Upper lobe of right lung (tissue), 1 donor: ENCODE measurements at regions not wholly inside any gene's neighbourhood (a gene's known extent, or its start where the extent isn't known, plus 50 kb on each side); places are given as distances from the start of the nearest gene placed in this dataset.
A peak's percentile ranks its signal among the peaks of the same experiment; 100 is the strongest.
"Not testable (repeated sequence)": the region's sequence is repeated elsewhere in the genome, so short reads cannot be mapped to it uniquely, and the experiment has no call there.

Experiments used
- ATAC-seq: fragments of 200-7000 bp; cut with Tn5 transposase; one replicate; pipeline ENCODE4 v1.9.1; 2020; ENCODE audit warnings: mild to moderate bottlenecking, moderate library complexity
- DNase-seq: peaks from one replicate; pipeline ENCODE4 v3.0.0-alpha.2; 2020
- H3K27ac ChIP-seq: fragments of 200-600 bp; one replicate; pipeline ENCODE4 v1.8.0; 2022
- H3K27me3 ChIP-seq: fragments of 200-600 bp; one replicate; pipeline ENCODE4 v1.8.0; 2022; ENCODE audit warnings: mild to moderate bottlenecking
- H3K36me3 ChIP-seq: fragments of 200-600 bp; one replicate; pipeline ENCODE4 v1.8.0; 2022
- H3K4me1 ChIP-seq: fragments of 200-600 bp; one replicate; pipeline ENCODE4 v1.8.0; 2022
- H3K4me3 ChIP-seq: fragments of 200-600 bp; one replicate; pipeline ENCODE4 v1.8.0; 2022; ENCODE audit warnings: mild to moderate bottlenecking
- H3K9me3 ChIP-seq: fragments of 200-600 bp; one replicate; pipeline ENCODE4 v1.8.0; 2022
- CTCF ChIP-seq: fragments of 200-600 bp; IDR thresholded peaks from one replicate; pipeline ENCODE4 v1.8.0; 2022; ENCODE audit warnings: antibody characterized with exemption
- intact Hi-C: fragments of 100-400 bp; cut with DNase I; formaldehyde crosslinking; loops from one replicate; pipeline ENCODE4 v1.11.0; 2022
- donor health status: DM: no; HTN: yes; CAD: no; lungs with severe emphysema.

GRCh38 chr13:25017808-25018728 lies 77.9 kb upstream of the PABPC3 start:
- DNase-seq (peak; percentile 72), ATAC-seq (peak; percentile 47)
- H3K9me3 ChIP-seq, H3K27ac ChIP-seq, H3K36me3 ChIP-seq, H3K4me1 ChIP-seq, intact Hi-C loops: not testable (repeated sequence)
- Histone ChIP-seq H3K27me3 (peaks cover 29% of the 10 kb centered on the region), H3K4me3 (peak overlapping the region; percentile 10)

GRCh38 chr13:25018729-25019115 lies 77.2 kb upstream of the PABPC3 start:
- no peak for DNase-seq
- peaks cover 3% of the 10 kb centered on the region for H3K4me1 ChIP-seq
- H3K27me3 ChIP-seq, result peaks cover 33% of the 10 kb centered on the region
- no peaks in the 10 kb centered on the region for H3K9me3 ChIP-seq
- ATAC-seq, result no peak
- no peak overlapping the region for H3K27ac ChIP-seq
- no peaks in the 10 kb centered on the region for H3K36me3 ChIP-seq
- no peak overlapping the region for H3K4me3 ChIP-seq
- intact Hi-C loops, result no loop called here
- no peak for TF ChIP-seq CTCF

DNA sequence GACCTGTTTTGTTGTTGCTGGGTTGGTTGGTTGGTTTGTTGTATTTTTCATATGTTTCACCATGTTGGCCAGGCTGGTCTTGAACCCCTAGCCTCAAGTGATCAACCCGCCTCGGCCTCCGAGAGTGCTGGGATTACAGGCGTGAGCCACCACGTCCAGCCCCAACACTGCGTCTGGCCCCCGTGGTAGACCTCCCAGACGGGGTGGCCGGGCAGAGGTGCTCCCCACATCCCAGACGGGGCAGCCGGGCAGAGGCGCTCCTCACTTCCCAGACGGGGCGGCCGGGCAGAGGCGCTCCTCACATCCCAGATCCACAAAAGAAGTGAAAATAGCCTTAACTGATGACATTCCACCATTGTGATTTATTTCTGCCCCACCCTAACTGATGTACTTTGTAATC lies 76.2 kb upstream of the PABPC3 start:
- not testable (repeated sequence) for ATAC-seq

DNA sequence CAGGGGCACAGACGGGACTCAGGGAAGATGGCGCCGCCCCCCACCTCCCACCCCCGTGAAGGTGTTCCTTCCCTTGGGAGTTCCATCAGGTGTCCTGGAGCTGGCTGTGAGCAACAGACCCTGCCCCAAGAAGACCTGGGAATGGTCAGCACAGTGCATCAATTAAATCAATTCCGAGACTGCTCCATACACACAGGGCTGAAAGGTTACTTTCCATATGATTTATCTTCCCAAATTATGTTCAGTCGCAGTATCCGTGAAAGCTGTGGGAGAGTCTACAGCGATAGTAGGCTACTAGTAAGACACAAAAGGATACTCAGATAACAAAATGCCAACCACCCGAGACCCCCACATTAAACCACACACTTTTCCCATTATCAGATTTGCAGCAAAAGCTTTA lies 71.8 kb upstream of the PABPC3 start:
- ATAC-seq (no peak), DNase-seq (no peak)
- no peaks in the 10 kb centered on the region for H3K36me3 ChIP-seq
- H3K9me3 ChIP-seq, result no peaks in the 10 kb centered on the region
- TF ChIP-seq CTCF, result no peak
- no peaks in the 10 kb centered on the region for H3K4me1 ChIP-seq
- intact Hi-C loops, result no loop called here
- H3K27me3 ChIP-seq, result peaks cover 23% of the 10 kb centered on the region
- no peak overlapping the region for H3K27ac ChIP-seq
- H3K4me3 ChIP-seq, result no peak overlapping the region

More for the DNA sequence above, 76.2 kb upstream of the PABPC3 start:
- DNase-seq, H3K9me3 ChIP-seq, H3K4me1 ChIP-seq, intact Hi-C loops, H3K4me3 ChIP-seq, H3K27ac ChIP-seq, H3K36me3 ChIP-seq: not testable (repeated sequence)
- H3K27me3 ChIP-seq, result peaks cover 39% of the 10 kb centered on the region

DNA sequence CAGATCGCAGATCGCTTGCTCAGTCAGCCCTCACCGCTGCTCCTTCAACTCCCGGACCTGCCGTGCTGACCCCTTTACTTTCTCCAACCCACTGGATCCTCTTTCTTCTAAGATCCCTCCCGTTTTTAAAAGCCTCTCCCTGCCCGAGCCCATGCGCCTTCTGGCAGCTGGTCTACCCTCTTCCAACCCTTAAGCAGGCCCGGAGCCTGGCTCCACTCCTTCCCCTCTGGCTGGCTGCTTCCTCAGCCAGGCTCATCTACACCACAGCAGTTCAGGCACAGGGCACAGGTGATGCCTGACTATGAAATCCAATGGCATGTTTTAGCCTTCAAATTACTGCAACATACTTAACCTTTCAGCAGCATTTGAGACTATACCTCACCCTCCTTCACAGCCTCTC lies 63.8 kb upstream of the PABPC3 start:
- TF ChIP-seq CTCF, result no peak
- no peaks in the 10 kb centered on the region for H3K36me3 ChIP-seq
- peak; percentile 14 for ATAC-seq
- no peak for DNase-seq
- peaks cover 28% of the 10 kb centered on the region for H3K27me3 ChIP-seq
- H3K27ac ChIP-seq, result no peak overlapping the region
- intact Hi-C loops, result no loop called here
- H3K9me3 ChIP-seq, result no peaks in the 10 kb centered on the region
- no peak overlapping the region for H3K4me3 ChIP-seq
- H3K4me1 ChIP-seq, result no peaks in the 10 kb centered on the region

DNA sequence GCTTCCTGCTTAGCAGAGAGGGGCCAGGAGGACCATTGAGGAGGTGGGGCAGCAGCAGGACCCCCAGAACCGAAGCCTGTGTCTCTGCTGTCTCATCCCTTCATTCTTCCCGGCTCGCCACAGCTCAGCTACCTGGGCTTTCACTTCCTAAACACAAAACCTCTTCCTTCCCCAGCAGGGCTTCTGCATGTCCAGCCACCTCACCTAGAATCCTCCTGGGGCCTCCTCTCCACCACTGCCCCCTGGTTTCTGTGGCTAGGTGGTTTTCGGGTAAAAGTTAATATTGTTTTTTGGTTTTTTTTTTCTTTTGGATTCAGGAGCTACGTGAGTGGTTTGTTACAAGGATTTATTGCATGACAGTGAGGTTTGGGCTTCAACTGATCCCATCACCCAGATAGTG lies 61.8 kb upstream of the PABPC3 start:
- no peak overlapping the region for H3K4me3 ChIP-seq
- H3K9me3 ChIP-seq, result no peaks in the 10 kb centered on the region
- H3K27ac ChIP-seq, result no peak overlapping the region
- peaks cover 32% of the 10 kb centered on the region for H3K27me3 ChIP-seq
- no peaks in the 10 kb centered on the region for H3K36me3 ChIP-seq
- DNase-seq (no peak), ATAC-seq (no peak)
- intact Hi-C loops, result no loop called here
- no peak for TF ChIP-seq CTCF
- H3K4me1 ChIP-seq, result no peaks in the 10 kb centered on the region
